ENCODE measurements at regions not wholly inside any gene's neighbourhood (a gene's known extent, or its start where the extent isn't known, plus 50 kb on each side); places are given as distances from the start of the nearest gene placed in this dataset.

DNA sequence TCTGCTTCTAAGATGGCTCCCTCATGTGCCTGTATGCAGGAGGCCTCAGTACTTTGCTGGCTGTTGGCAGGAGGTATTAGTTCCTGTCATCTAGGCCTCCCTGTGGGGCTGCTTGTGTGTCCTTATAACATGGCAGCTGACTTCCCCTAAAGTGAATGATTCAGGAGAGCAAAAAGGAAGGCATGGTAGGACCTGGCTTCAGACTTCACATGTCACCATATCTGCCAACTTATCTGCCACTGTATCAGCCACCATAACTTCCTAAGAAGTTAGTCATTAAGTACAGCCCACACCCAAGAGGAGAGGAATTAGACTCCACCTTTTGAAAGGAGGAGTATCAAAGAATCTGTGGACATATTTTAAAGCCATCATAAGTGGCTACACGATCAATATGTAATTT is 122.5 kb downstream of the UCHL1 start:
- TF ChIP-seq CTCF (conservative IDR thresholded peaks at IDR 0.05; ENCODE audit: low read depth, low read length) (no peak), POLR2A (IDR thresholded peaks at IDR 0.05; ENCODE audit: low read depth, low read length) (no peak), MAZ (IDR thresholded peaks at IDR 0.05; ENCODE audit: borderline replicate concordance, low read depth, low read length) (no peak), RFX5 (IDR thresholded peaks at IDR 0.05; ENCODE audit: low read depth, low read length) (no peak), USF2 (IDR thresholded peaks at IDR 0.05; ENCODE audit: low read depth, low read length) (no peak), MXI1 (IDR thresholded peaks at IDR 0.05; ENCODE audit: borderline replicate concordance, low read depth, low read length) (no peak)

Measured in IMR-90 (cell line).